Nephron (organoid): ENCODE measurements at regions not wholly inside any gene's neighbourhood (a gene's known extent, or its start where the extent isn't known, plus 50 kb on each side); places are given as distances from the start of the nearest gene placed in this dataset.

Experiments used
- H3K27ac Mint-ChIP-seq, 3 experiments: 2 replicates each; pipeline ENCODE4 v1.8.0; 2020; ENCODE audit warnings: mixed read lengths in 3 of 3, mild to moderate bottlenecking in 2 of 3, moderate library complexity in 1 of 3
- H3K27me3 Mint-ChIP-seq: 2 replicates; pipeline ENCODE4 v1.8.0; 2021; ENCODE audit warnings: low read depth, mild to moderate bottlenecking, moderate library complexity, mixed read lengths
- H3K36me3 Mint-ChIP-seq: 2 replicates; pipeline ENCODE4 v1.8.0; 2020; ENCODE audit warnings: low read depth, mixed read lengths
- H3K4me1 Mint-ChIP-seq: 2 replicates; pipeline ENCODE4 v1.8.0; 2020; ENCODE audit warnings: mixed read lengths
- H3K4me3 Mint-ChIP-seq, 3 experiments: 2 replicates each; pipeline ENCODE4 v1.8.0; 2020; ENCODE audit warnings: mild to moderate bottlenecking in 3 of 3, mixed read lengths in 3 of 3, moderate library complexity in 2 of 3
- H3K9me3 Mint-ChIP-seq: 2 replicates; pipeline ENCODE4 v1.8.0; 2020; ENCODE audit warnings: mixed read lengths
- CTCF ChIP-seq, 3 experiments: fragments of 200-600 bp; sonication (generic); IDR thresholded peaks; one replicate each; pipeline ENCODE4 v1.5.0; 2021; ENCODE audit warnings: antibody characterized with exemption in 3 of 3; ENCODE audit not compliant: unreplicated experiment in 3 of 3

- H3K36me3 Mint-ChIP-seq: no peaks in the 10 kb centered on the region
- peaks cover 6% of the 10 kb centered on the region for H3K27me3 Mint-ChIP-seq
- H3K27ac Mint-ChIP-seq: no peak overlapping the region
- H3K4me3 Mint-ChIP-seq: no peak overlapping the region
- H3K4me1 Mint-ChIP-seq: peaks cover 49% of the 10 kb centered on the region
- TF ChIP-seq CTCF (IDR thresholded peaks at IDR 0.05; ENCODE audit: unreplicated experiment in 3 of 3): no peak
- H3K9me3 Mint-ChIP-seq: no peaks in the 10 kb centered on the region
Observed at GRCh38 chr7:69433081-69433480, 165.2 kb upstream of the AUTS2 start.

GRCh38 chr7:69434398-69434815 lies 163.9 kb upstream of the AUTS2 start:
- Mint-ChIP-seq H3K4me3 (peak overlapping the region in 1 of 3 experiments; percentile 2), H3K36me3 (no peaks in the 10 kb centered on the region)
- TF ChIP-seq CTCF (IDR thresholded peaks at IDR 0.05; ENCODE audit: unreplicated experiment in 3 of 3): no peak

DNA sequence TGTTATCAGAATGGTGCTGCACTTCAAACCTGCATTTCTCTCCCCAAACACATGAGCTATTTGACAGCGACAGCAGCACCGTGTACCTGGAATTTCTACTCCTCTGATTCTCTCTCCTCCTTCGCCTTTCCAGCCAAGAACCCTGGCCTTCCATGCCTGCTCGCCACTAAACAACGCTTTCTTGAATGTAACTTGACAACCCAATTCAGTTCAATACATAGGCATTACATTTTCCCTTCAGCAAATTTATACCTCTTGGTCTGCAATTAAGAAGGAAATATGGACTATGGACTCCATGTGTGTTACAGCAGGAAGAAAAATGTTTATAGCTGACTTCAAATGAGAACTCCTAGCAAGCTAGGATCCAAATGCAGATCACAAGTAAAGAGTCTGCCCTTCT lies 162.6 kb upstream of the AUTS2 start:
- H3K36me3 Mint-ChIP-seq: no peaks in the 10 kb centered on the region

More at GRCh38 chr7:69434398-69434815, 163.9 kb upstream of the AUTS2 start:
- H3K4me1 Mint-ChIP-seq: peaks cover 54% of the 10 kb centered on the region
- H3K9me3 Mint-ChIP-seq: no peaks in the 10 kb centered on the region
- H3K27me3 Mint-ChIP-seq: peaks cover 7% of the 10 kb centered on the region
- peak overlapping the region in 2 of 3 experiments; percentile 9 to 81 for H3K27ac Mint-ChIP-seq

DNA sequence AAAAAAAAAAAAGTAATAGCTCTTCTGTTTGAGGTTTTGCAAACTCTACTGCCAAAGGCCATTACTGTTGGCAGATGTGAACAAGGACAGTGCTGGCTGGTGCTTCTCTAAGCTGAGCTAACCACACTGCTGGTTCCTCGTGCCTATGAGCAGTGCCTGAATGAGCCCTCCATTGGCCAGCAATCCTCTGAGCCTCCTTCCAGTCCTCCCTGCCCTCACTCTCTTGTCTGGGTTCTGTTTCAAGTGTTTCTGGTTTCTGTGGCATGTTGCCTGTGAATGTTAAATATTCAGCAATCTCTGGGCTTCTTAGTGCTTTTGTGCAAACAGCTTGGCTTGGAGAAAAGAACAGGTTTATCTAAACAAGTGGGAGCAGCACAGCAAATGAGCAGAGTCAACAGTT lies 161.3 kb upstream of the AUTS2 start:
- Mint-ChIP-seq H3K4me3 (no peak overlapping the region), H3K9me3 (peaks cover 6% of the 10 kb centered on the region), H3K4me1 (peaks cover 33% of the 10 kb centered on the region), H3K27ac (peak overlapping the region in 2 of 3 experiments; percentile 12 to 54), H3K27me3 (peaks cover 7% of the 10 kb centered on the region), H3K36me3 (no peaks in the 10 kb centered on the region)
- no peak for TF ChIP-seq CTCF (IDR thresholded peaks at IDR 0.05; ENCODE audit: unreplicated experiment in 3 of 3)

More for the DNA sequence above, 162.6 kb upstream of the AUTS2 start:
- H3K9me3 Mint-ChIP-seq: peaks cover 6% of the 10 kb centered on the region
- peak overlapping the region in 1 of 3 experiments; percentile 41 for H3K27ac Mint-ChIP-seq
- H3K4me1 Mint-ChIP-seq: peaks cover 41% of the 10 kb centered on the region
- TF ChIP-seq CTCF (IDR thresholded peaks at IDR 0.05; ENCODE audit: unreplicated experiment in 3 of 3): no peak
- H3K27me3 Mint-ChIP-seq: peaks cover 11% of the 10 kb centered on the region
- H3K4me3 Mint-ChIP-seq: no peak overlapping the region

GRCh38 chr7:69438584-69439412 lies 159.5 kb upstream of the AUTS2 start:
- Mint-ChIP-seq H3K27ac (peak overlapping the region; percentile 61 to 79 (median 67)), H3K36me3 (no peaks in the 10 kb centered on the region), H3K27me3 (peaks cover 7% of the 10 kb centered on the region), H3K9me3 (peaks cover 6% of the 10 kb centered on the region), H3K4me3 (no peak overlapping the region), H3K4me1 (peaks cover 23% of the 10 kb centered on the region)
- TF ChIP-seq CTCF (IDR thresholded peaks at IDR 0.05; ENCODE audit: unreplicated experiment in 3 of 3): no peak
